Adrenal gland (tissue), 9 donors: ENCODE measurements at regions not wholly inside any gene's neighbourhood (a gene's known extent, or its start where the extent isn't known, plus 50 kb on each side); places are given as distances from the start of the nearest gene placed in this dataset.

Source experiments
- DNase-seq, 7 donors: peaks; one replicate each; pipeline ENCODE4 v3.0.0-alpha.2; 2019 to 2020
- H3K27ac ChIP-seq, 5 donors: fragments of 200-600 bp; sonication (generic) in 4 of 5; 1 replicate in 3 of 5; 2 replicates in 2 of 5; pipeline versions ENCODE4 v1.5.1 to v1.8.0; 2016 to 2020; ENCODE audit warnings: mild to moderate bottlenecking in 1 of 5
- H3K27me3 ChIP-seq: fragments of 200-600 bp; 2 replicates; pipeline ENCODE4 v1.8.0; 2021
- H3K36me3 ChIP-seq, 2 donors: fragments of 200-600 bp; replicated peaks in 1 of 2; 1 replicate in 1 of 2; 2 replicates in 1 of 2; pipeline versions ENCODE4 v1.5.1 to v1.8.0; 2018 to 2022
- H3K4me1 ChIP-seq, 2 donors: fragments of 200-600 bp; replicated peaks in 1 of 2; 1 replicate in 1 of 2; 2 replicates in 1 of 2; pipeline versions ENCODE4 v1.5.1 to v1.8.0; 2018 to 2021
- H3K4me3 ChIP-seq, 4 donors: fragments of 200-600 bp; sonication (generic) in 3 of 4; one replicate each; pipeline ENCODE4 v1.5.1; 2016 to 2018
- H3K9me3 ChIP-seq, 3 donors: fragments of 200-600 bp; sonication (generic) in 1 of 3; replicated peaks in 1 of 3; 1 replicate in 2 of 3; 2 replicates in 1 of 3; pipeline versions ENCODE4 v1.5.1 to v1.8.0; 2016 to 2021
- POLR2A ChIP-seq, 2 donors: fragments of 450-650 bp; IDR thresholded peaks; one replicate each; pipeline ENCODE4 v1.6.1; 2017; ENCODE audit warnings: antibody characterized with exemption in 2 of 2, mild to moderate bottlenecking in 2 of 2, moderate library complexity in 1 of 2
- WGBS, 4 donors: extraction: QIAGEN DNeasy Blood & Tissue Kit in 2 of 4; methylation state at CpG; one replicate each; pipeline versions ENCODE4 v1.1.5 to v1.1.7; 2013 to 2017; 5-methylcytosine and 5-hydroxymethylcytosine counted together
- intact Hi-C, 2 donors: fragments of 100-400 bp; cut with DNase I; formaldehyde crosslinking; loops; one replicate each; pipeline versions ENCODE4 v1.14.1 to v1.15.0; 2022 to 2023
- TF ChIP-seq, protein P1 (sequence below), 6 experiments: fragments of 450-650 bp in 4 of 6; fragments of 200-600 bp in 2 of 6; sonication (generic) in 1 of 6; IDR thresholded peaks; 1 replicate in 5 of 6; 2 replicates in 1 of 6; pipeline versions ENCODE4 v1.5.1 to v1.8.0; 2016 to 2021; ENCODE audit warnings: antibody characterized with exemption in 6 of 6, mild to moderate bottlenecking in 2 of 6, moderate library complexity in 1 of 6
- donor health status: healthy with polysubstance abuse.
- donor health status: Bipolar disorder and iron deficiency.
- donor health status: DM: yes; HTN: yes; CAD: no.
- donor health status: DM: no; HTN: no; CAD: no.
- donor health status: DM: no; HTN: no; CAD: no.

DNA sequence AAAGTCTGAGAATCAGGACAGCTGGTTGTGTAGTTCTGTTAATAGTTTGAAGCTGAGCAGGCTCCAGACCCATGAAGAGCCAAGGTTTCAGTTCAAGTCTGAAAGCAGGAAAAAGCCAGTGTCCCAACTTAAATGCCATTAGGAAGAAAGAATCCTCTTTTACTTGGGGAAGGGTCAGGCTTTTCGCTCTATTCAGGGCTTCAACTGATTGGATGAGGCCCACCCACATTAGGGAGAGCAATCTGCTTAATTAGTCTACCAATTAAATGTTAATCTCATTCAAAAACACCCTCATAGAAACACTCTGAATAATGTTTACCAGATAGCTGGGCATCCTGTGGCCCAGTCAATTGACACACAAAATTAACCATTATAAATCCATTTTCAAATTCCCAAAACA lies 462.2 kb downstream of the EPM2A start:
- WGBS, 4 donors: 81 to 100% (median 90%) methylated on average over 1 of the region's 1 CpG

DNA sequence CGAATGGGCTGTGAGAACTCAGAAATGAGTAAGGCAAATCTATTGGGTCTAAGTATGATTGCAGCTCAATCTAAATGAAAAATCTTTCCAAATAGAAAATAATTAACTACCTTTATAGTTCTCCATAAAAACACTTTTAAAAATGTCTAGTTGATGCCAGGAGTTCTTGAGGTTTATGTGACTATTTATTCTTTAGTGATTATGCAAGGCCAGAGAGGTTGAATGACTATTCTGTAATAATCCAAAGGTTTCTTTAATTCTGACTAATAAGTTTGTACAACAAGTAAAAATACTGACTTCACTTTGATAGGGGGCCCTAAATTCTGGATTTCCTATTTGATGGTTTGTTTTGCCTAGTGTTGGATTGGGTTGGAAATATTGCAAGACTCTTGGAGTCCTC lies 461.2 kb downstream of the EPM2A start:
- TF ChIP-seq POLR2A (IDR thresholded peaks at IDR 0.05): no peak
- TF ChIP-seq, protein P1, sequence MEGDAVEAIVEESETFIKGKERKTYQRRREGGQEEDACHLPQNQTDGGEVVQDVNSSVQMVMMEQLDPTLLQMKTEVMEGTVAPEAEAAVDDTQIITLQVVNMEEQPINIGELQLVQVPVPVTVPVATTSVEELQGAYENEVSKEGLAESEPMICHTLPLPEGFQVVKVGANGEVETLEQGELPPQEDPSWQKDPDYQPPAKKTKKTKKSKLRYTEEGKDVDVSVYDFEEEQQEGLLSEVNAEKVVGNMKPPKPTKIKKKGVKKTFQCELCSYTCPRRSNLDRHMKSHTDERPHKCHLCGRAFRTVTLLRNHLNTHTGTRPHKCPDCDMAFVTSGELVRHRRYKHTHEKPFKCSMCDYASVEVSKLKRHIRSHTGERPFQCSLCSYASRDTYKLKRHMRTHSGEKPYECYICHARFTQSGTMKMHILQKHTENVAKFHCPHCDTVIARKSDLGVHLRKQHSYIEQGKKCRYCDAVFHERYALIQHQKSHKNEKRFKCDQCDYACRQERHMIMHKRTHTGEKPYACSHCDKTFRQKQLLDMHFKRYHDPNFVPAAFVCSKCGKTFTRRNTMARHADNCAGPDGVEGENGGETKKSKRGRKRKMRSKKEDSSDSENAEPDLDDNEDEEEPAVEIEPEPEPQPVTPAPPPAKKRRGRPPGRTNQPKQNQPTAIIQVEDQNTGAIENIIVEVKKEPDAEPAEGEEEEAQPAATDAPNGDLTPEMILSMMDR (IDR thresholded peaks at IDR 0.05): no peak
- no peaks in the 10 kb centered on the region for H3K9me3 ChIP-seq
- intact Hi-C loops: no loop called here
- H3K36me3 ChIP-seq: no peaks in the 10 kb centered on the region
- H3K4me1 ChIP-seq: no peaks in the 10 kb centered on the region
- H3K4me3 ChIP-seq: no peak overlapping the region
- no peak for DNase-seq
- no peaks in the 10 kb centered on the region for H3K27me3 ChIP-seq
- WGBS, 4 donors: 69 to 75% (median 73%) methylated on average over 1 of the region's 1 CpG
- no peak overlapping the region for H3K27ac ChIP-seq

More for the DNA sequence above, 462.2 kb downstream of the EPM2A start:
- TF ChIP-seq, protein P1 (IDR thresholded peaks at IDR 0.05): no peak
- Histone ChIP-seq H3K4me3 (no peak overlapping the region), H3K27ac (no peak overlapping the region), H3K36me3 (no peaks in the 10 kb centered on the region), H3K9me3 (no peaks in the 10 kb centered on the region), H3K27me3 (no peaks in the 10 kb centered on the region), H3K4me1 (no peaks in the 10 kb centered on the region)
- intact Hi-C loops: no loop called here
- no peak for DNase-seq

DNA sequence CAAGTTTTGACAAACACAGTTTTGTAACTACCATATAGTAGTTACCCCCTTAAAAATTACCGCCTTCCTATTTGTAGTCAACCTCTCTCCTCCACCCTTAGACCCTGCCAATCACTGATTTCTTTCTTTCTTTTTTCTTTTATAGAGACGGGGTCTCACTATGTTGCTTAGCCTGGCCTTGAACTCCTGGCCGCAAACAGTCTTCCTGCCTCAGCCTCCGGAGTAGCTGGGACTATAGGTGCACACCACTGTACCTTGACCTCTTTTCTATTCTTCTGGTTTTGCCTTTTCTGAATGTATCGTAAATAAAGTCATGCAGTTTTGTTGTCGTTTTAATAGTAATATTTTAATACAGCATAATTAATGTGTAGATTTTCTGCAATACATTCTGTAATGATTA lies 460.3 kb downstream of the EPM2A start:
- no peak overlapping the region for H3K27ac ChIP-seq
- 67 to 70% (median 69%) methylated on average over 6 of the region's 6 CpGs for WGBS, 4 donors
- intact Hi-C loops: no loop called here
- DNase-seq: no peak
- TF ChIP-seq, protein P1 (IDR thresholded peaks at IDR 0.05): no peak
- no peak for TF ChIP-seq POLR2A (IDR thresholded peaks at IDR 0.05)
- H3K4me1 ChIP-seq: no peaks in the 10 kb centered on the region
- H3K4me3 ChIP-seq: no peak overlapping the region
- no peaks in the 10 kb centered on the region for H3K9me3 ChIP-seq
- H3K36me3 ChIP-seq: no peaks in the 10 kb centered on the region
- H3K27me3 ChIP-seq: no peaks in the 10 kb centered on the region

DNA sequence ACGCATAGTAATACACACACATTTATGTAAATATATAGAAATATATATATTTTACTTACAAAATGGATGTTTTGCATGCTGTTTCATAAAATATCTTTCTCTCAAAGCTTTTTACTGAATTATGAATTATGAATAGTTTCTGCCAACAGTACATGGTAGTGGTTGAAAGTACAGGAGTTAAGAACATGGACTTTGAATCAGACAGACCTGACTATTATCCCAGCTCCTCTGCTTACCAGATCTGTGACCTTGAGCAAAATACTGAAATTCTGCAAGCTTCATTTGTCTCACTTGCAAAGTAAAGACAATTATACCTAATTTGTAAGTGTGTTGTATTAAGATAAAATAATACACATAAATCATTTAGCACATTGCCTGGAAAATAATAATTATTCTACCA lies 459.5 kb downstream of the EPM2A start:
- Histone ChIP-seq H3K4me1 (no peaks in the 10 kb centered on the region), H3K27ac (no peak overlapping the region), H3K36me3 (no peaks in the 10 kb centered on the region), H3K9me3 (no peaks in the 10 kb centered on the region), H3K27me3 (no peaks in the 10 kb centered on the region), H3K4me3 (no peak overlapping the region)
- TF ChIP-seq, protein P1 (IDR thresholded peaks at IDR 0.05): no peak
- no peak for TF ChIP-seq POLR2A (IDR thresholded peaks at IDR 0.05)
- intact Hi-C loops: no loop called here
- DNase-seq: no peak
- WGBS, 4 donors: 85 to 94% (median 91%) methylated on average over 1 of the region's 1 CpG
